IMR-90 (cell line): ENCODE measurements at regions not wholly inside any gene's neighbourhood (a gene's known extent, or its start where the extent isn't known, plus 50 kb on each side); places are given as distances from the start of the nearest gene placed in this dataset.

ENCODE experiments used
- ATAC-seq: fragments of 200-7000 bp; cut with Tn5 transposase; 2 replicates; pipeline ENCODE4 v1.9.1; 2020; ENCODE audit warnings: low read depth, mild to moderate bottlenecking, moderate library complexity
- BruUV-seq: library from RNA; stranded (reverse); fragments of 400-500 nt; replicated peaks from 2 replicates; lab custom pipeline; 2021; lab: Mats Ljungman, UMichigan
- CTCF ChIA-PET: fragments of 300-600 bp; formaldehyde crosslinking; extraction: SDS; loops from one replicate; lab custom pipeline; 2021; ENCODE audit warnings: antibody characterized with exemption; lab: Yijun Ruan, JAX
- POLR2A ChIA-PET: fragments of 300-600 bp; sonication (Branson Sonifier 250); formaldehyde crosslinking; loops from one replicate; lab custom pipeline; 2022; ENCODE audit warnings: antibody characterized with exemption; ENCODE audit not compliant: unreplicated experiment; lab: Charles Lee
- DNase-seq: peaks from one replicate; pipeline ENCODE4 v3.0.0; 2013
- H2AFZ ChIP-seq: replicated peaks from 2 replicates; pipeline ENCODE3; 2013; ENCODE audit warnings: low read length, mild to moderate bottlenecking; ENCODE audit not compliant: poor library complexity
- H2AK5ac ChIP-seq: 2 replicates; pipeline ENCODE4 v1.6.1; 2013; ENCODE audit warnings: low read depth, low read length, inconsistent platforms
- H2AK9ac ChIP-seq: replicated peaks from 2 replicates; pipeline ENCODE3; 2013; ENCODE audit warnings: mild to moderate bottlenecking, low read depth, low read length, moderate library complexity; ENCODE audit not compliant: poor library complexity
- H2BK120ac ChIP-seq: 2 replicates; pipeline ENCODE4 v1.6.1; 2013; ENCODE audit warnings: low read depth, low read length, inconsistent platforms
- H2BK15ac ChIP-seq: 3 replicates; pipeline ENCODE4 v1.6.1; 2013; ENCODE audit warnings: low read depth, low read length, inconsistent platforms
- H2BK20ac ChIP-seq: 2 replicates; pipeline ENCODE4 v1.6.1; 2013; ENCODE audit warnings: low read depth, mild to moderate bottlenecking, inconsistent platforms, low read length, moderate library complexity
- H2BK5ac ChIP-seq: 2 replicates; pipeline ENCODE4 v1.6.1; 2013; ENCODE audit warnings: mild to moderate bottlenecking, low read depth, low read length, inconsistent platforms; ENCODE audit not compliant: poor library complexity, severe bottlenecking
- H3K14ac ChIP-seq: replicated peaks from 2 replicates; pipeline ENCODE4 v1.6.1; 2013; ENCODE audit warnings: low read depth, low read length, inconsistent platforms
- H3K18ac ChIP-seq: 2 replicates; pipeline ENCODE4 v1.6.1; 2013; ENCODE audit warnings: low read depth, low read length, control low read depth
- H3K23ac ChIP-seq: 2 replicates; pipeline ENCODE4 v1.6.1; 2013; ENCODE audit warnings: low read depth, low read length, inconsistent platforms
- H3K27ac ChIP-seq: 2 replicates; pipeline ENCODE4 v1.5.1; 2013; ENCODE audit warnings: mild to moderate bottlenecking, control low read depth, low read length; ENCODE audit not compliant: insufficient read depth
- H3K27me3 ChIP-seq: 2 replicates; pipeline ENCODE4 v1.6.1; 2013; ENCODE audit warnings: low read length; ENCODE audit not compliant: control insufficient read depth, insufficient read depth
- H3K36me3 ChIP-seq: 2 replicates; pipeline ENCODE4 v1.6.1; 2013; ENCODE audit warnings: low read length, mixed read lengths; ENCODE audit not compliant: control insufficient read depth, insufficient read depth
- H3K4ac ChIP-seq: 2 replicates; pipeline ENCODE4 v1.6.1; 2013; ENCODE audit warnings: low read depth, low read length, inconsistent platforms
- H3K4me1 ChIP-seq: 2 replicates; pipeline ENCODE4 v1.6.1; 2013; ENCODE audit warnings: low read length, mixed read lengths; ENCODE audit not compliant: control insufficient read depth, insufficient read depth
- H3K4me2 ChIP-seq: 2 replicates; pipeline ENCODE4 v1.6.1; 2013; ENCODE audit warnings: low read depth, mild to moderate bottlenecking, control low read depth, low read length, moderate library complexity
- H3K4me3 ChIP-seq: 2 replicates; pipeline ENCODE4 v1.5.1; 2013; ENCODE audit warnings: low read depth, mild to moderate bottlenecking, control low read depth, low read length, moderate library complexity; ENCODE audit not compliant: insufficient read depth
- H3K56ac ChIP-seq: 2 replicates; pipeline ENCODE4 v1.6.1; 2013; ENCODE audit warnings: low read length, inconsistent platforms; ENCODE audit not compliant: insufficient read depth; ENCODE audit errors: extremely low read depth
- H3K79me1 ChIP-seq, 2 experiments: 2 replicates each; pipeline ENCODE4 v1.6.1; 2013; ENCODE audit warnings: low read length in 2 of 2, inconsistent platforms in 1 of 2, low read depth in 1 of 2
- H3K9ac ChIP-seq: 2 replicates; pipeline ENCODE4 v1.6.1; 2013; ENCODE audit warnings: low read depth, low read length, control low read depth
- H3K9me1 ChIP-seq: 2 replicates; pipeline ENCODE4 v1.6.1; 2013; ENCODE audit warnings: low read length, inconsistent platforms; ENCODE audit not compliant: insufficient read depth
- H3K9me3 ChIP-seq: 2 replicates; pipeline ENCODE4 v1.6.1; 2013; ENCODE audit warnings: low read length; ENCODE audit not compliant: control insufficient read depth, insufficient read depth
- H4K20me1 ChIP-seq: 2 replicates; pipeline ENCODE4 v1.6.1; 2013; ENCODE audit warnings: low read length, inconsistent platforms; ENCODE audit not compliant: insufficient read depth
- H4K5ac ChIP-seq: 2 replicates; pipeline ENCODE4 v1.6.1; 2013; ENCODE audit warnings: mild to moderate bottlenecking, low read depth, low read length, control low read depth
- H4K8ac ChIP-seq, 2 experiments: 2 replicates each; pipeline ENCODE4 v1.6.1; 2013; ENCODE audit warnings: low read depth in 2 of 2, low read length in 2 of 2, control low read depth in 1 of 2, inconsistent platforms in 1 of 2
- H4K91ac ChIP-seq: 2 replicates; pipeline ENCODE4 v1.6.1; 2013; ENCODE audit warnings: low read depth, low read length, inconsistent platforms; ENCODE audit not compliant: insufficient read depth
- BHLHE40 ChIP-seq: fragments of 150-350 bp; IDR thresholded peaks from 2 replicates; pipeline ENCODE4 v1.6.1; 2016; ENCODE audit warnings: mild to moderate bottlenecking, low read depth, low read length
- MAFK ChIP-seq: IDR thresholded peaks from 2 replicates; pipeline ENCODE4 v1.6.1; 2012; ENCODE audit warnings: low read depth, low read length, improper control_type of control experiment
- MXI1 ChIP-seq: IDR thresholded peaks from 2 replicates; pipeline ENCODE4 v1.6.1; 2012; ENCODE audit warnings: low read depth, mild to moderate bottlenecking, low read length, moderate library complexity, borderline replicate concordance
- WGBS, 2 experiments: methylation state at CpG; one replicate each; pipeline versions ENCODE4 v1.1.5 to v1.1.7; 2013; ENCODE audit warnings: missing lambda C conversion rate in 2 of 2; ENCODE audit not compliant: insufficient read length in 1 of 2; ENCODE audit errors: extremely low coverage in 2 of 2; 5-methylcytosine and 5-hydroxymethylcytosine counted together
- dilution Hi-C: fragments of 300-500 bp; cut with HindIII; formaldehyde crosslinking; loops from one replicate; pipeline ENCODE4 v1.14.3; 2018; ENCODE audit warnings: low sequenced_read_pairs; ENCODE audit not compliant: unreplicated experiment
- in situ Hi-C: fragments of 300-500 bp; cut with MboI; formaldehyde crosslinking; loops from 3 replicates; pipeline ENCODE4 v1.14.3; 2019; ENCODE audit warnings: low sequenced_read_pairs, inconsistent platforms, mixed read lengths
- intact Hi-C: fragments of 100-400 bp; cut with micrococcal nuclease; formaldehyde crosslinking; loops from 2 replicates; pipeline ENCODE4 v1.10.0; 2022
- TF ChIP-seq, protein P1 (sequence below): conservative IDR thresholded peaks from 2 replicates; pipeline ENCODE4 v1.5.1; 2012; ENCODE audit warnings: mild to moderate bottlenecking, low read depth, low read length, improper control_type of control experiment
- TF ChIP-seq, protein P2 (sequence below): fragments of 150-350 bp; IDR thresholded peaks from 2 replicates; pipeline ENCODE4 v1.6.1; 2016; ENCODE audit warnings: low read depth, mild to moderate bottlenecking, low read length, moderate library complexity, borderline replicate concordance

DNA sequence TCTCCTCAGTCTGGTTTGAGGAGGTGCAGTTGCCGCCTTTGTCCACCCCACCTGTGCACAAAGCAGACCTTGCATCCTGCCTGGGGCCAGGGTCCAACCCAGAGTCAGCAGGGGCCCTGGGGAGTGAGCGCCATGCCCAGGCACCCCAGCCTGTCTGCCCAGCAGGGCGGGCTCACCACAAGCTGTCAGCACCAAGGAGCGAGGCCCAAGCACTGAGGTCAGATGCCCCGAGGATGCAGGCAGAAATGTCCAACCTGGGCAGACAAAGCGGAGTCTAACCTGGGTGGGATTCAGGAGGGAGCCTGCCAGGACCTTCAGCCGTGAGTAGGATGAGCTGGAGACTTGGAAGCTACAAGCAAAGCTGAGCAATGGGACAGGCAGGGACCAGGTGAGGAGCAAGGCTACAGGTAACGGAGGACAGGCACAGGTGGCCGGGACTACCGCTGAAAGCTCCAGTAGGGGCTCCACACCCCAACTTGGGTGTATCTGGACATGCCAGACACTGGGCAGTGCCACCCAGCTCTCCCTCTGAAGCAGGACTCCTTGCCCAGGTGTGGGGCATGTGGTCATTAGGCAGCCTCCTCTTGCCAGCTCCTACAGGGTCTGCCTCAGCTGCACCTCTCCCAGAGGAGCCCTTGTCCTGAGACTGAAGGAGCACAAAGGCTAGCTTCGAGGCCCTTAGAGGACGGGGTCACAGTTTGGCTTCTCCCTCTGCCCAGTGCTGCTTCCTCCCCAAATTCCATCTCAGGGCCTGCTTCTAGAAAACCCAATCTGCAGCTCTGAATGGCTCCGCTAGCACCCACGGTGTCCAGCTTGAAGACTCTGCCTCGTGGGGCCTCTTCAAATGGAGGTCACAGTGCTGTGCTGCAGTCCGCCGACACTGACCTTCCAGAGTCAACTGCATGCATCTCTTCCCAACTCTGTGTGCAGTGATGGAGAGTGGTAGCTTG, 210.6 kb upstream of the CDYL start (continued):
- no peak for TF ChIP-seq BHLHE40

DNA sequence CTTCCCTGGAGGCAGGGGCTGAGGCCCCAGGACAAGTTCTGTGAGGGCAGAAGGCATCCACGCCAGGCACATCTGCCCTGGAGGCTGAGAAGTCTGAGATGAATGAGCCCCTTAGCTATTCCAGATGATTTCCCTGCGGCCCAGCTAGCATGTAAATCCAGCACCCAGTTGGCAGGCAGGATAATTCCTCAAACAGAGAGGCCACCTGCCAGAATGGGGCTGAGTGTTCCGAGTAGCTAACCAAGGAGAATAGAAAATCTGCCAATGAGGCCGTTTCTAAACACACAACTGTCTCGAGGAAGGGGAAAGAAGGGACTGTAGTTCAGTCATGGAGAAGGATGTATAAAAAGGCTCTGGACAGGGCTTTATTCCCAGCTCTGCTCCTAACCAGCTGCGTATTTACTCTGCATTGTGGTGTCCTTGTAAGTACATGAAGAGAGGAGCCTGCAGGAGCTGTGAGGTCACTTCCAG, 211.4 kb upstream of the CDYL start:
- Histone ChIP-seq H2BK5ac (no peak overlapping the region), H4K5ac (no peak overlapping the region), H4K91ac (no peak overlapping the region), H4K8ac (no peak overlapping the region), H3K36me3 (no peaks in the 10 kb centered on the region), H3K27me3 (0 out of 2 replicates have a peak, but pooled peaks cover 3% of the 10 kb centered on the region), H2BK15ac (no peak overlapping the region), H3K27ac (no peak overlapping the region), H2AK9ac (no peak overlapping the region), H3K14ac (no peak overlapping the region), H3K4me1 (peaks cover 4% of the 10 kb centered on the region), H2AFZ (no peak overlapping the region), H3K9ac (no peak overlapping the region), H3K79me1 (no peaks in the 10 kb centered on the region), H4K20me1 (no peaks in the 10 kb centered on the region), H2AK5ac (no peak overlapping the region), H2BK120ac (no peak overlapping the region), H2BK20ac (no peak overlapping the region), H3K4me2 (no peak overlapping the region), H3K9me1 (peaks cover 3% of the 10 kb centered on the region; the same call in 1 of the 2 replicates), H3K4ac (no peak overlapping the region), H3K23ac (no peak overlapping the region), H3K18ac (no peak overlapping the region), H3K56ac (no peak overlapping the region), H3K4me3 (no peak overlapping the region), H3K9me3 (peaks cover 4% of the 10 kb centered on the region)
- ChIA-PET CTCF (no interaction called here), POLR2A (no interaction called here)
- dilution Hi-C loops = no loop called here
- no TSS peak for BruUV-seq
- intact Hi-C loops = no loop called here
- DNase-seq (no peak), ATAC-seq (no peak)
- WGBS, 2 experiments = 100% methylated on average over 1 of the region's 6 CpGs; no CpG with 5 or more reads in 1 of the 2 experiments
- TF ChIP-seq MAFK (no peak), MXI1 (no peak)
- TF ChIP-seq, protein P1, sequence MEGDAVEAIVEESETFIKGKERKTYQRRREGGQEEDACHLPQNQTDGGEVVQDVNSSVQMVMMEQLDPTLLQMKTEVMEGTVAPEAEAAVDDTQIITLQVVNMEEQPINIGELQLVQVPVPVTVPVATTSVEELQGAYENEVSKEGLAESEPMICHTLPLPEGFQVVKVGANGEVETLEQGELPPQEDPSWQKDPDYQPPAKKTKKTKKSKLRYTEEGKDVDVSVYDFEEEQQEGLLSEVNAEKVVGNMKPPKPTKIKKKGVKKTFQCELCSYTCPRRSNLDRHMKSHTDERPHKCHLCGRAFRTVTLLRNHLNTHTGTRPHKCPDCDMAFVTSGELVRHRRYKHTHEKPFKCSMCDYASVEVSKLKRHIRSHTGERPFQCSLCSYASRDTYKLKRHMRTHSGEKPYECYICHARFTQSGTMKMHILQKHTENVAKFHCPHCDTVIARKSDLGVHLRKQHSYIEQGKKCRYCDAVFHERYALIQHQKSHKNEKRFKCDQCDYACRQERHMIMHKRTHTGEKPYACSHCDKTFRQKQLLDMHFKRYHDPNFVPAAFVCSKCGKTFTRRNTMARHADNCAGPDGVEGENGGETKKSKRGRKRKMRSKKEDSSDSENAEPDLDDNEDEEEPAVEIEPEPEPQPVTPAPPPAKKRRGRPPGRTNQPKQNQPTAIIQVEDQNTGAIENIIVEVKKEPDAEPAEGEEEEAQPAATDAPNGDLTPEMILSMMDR = no peak
- TF ChIP-seq, protein P2, sequence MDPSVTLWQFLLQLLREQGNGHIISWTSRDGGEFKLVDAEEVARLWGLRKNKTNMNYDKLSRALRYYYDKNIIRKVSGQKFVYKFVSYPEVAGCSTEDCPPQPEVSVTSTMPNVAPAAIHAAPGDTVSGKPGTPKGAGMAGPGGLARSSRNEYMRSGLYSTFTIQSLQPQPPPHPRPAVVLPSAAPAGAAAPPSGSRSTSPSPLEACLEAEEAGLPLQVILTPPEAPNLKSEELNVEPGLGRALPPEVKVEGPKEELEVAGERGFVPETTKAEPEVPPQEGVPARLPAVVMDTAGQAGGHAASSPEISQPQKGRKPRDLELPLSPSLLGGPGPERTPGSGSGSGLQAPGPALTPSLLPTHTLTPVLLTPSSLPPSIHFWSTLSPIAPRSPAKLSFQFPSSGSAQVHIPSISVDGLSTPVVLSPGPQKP = no peak
- in situ Hi-C loops = no loop called here
